ENCODE measurements at regions not wholly inside any gene's neighbourhood (a gene's known extent, or its start where the extent isn't known, plus 50 kb on each side); places are given as distances from the start of the nearest gene placed in this dataset.

DNA sequence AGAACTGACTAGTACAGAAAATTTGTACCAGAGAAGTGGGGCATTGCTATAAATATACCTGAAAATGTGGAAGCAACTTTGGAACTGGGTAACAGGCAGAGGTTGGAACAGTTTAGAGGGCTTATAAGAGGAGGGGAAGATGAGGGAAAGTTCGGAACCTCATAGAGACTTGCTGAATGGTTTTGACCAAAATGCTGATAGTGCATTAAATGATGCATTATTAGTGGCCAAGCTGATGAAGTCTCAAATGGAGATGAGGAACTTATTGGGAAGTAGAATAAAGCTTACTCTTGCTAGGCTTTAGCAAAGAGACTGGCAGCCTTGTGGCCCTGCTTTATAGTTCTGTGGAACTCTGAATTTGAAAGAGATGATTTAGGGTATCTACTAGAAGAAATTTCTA lies 189.8 kb downstream of the FGF10 start:
- ATAC-seq, result no peak
- no peak for TF ChIP-seq ESRRG (CRISPR knock-in tag; IDR thresholded peaks at IDR 0.05)
- TF ChIP-seq BACH2 (CRISPR knock-in tag; IDR thresholded peaks at IDR 0.05; ENCODE audit: borderline replicate concordance), result no peak
- TF ChIP-seq TOX (CRISPR knock-in tag; IDR thresholded peaks at IDR 0.05; ENCODE audit: borderline replicate concordance), result no peak
- no peak for TF ChIP-seq ZNF70 (CRISPR knock-in tag; IDR thresholded peaks at IDR 0.05)
- no peak for TF ChIP-seq OSR1 (CRISPR knock-in tag; IDR thresholded peaks at IDR 0.05)
- TF ChIP-seq ARNTL (CRISPR knock-in tag; IDR thresholded peaks at IDR 0.05; ENCODE audit: borderline replicate concordance, low read depth), result no peak
- TF ChIP-seq ZFP3 (CRISPR knock-in tag; IDR thresholded peaks at IDR 0.05), result no peak
- no peak for TF ChIP-seq ISL1 (CRISPR knock-in tag; IDR thresholded peaks at IDR 0.05)
- TF ChIP-seq, protein P1, sequence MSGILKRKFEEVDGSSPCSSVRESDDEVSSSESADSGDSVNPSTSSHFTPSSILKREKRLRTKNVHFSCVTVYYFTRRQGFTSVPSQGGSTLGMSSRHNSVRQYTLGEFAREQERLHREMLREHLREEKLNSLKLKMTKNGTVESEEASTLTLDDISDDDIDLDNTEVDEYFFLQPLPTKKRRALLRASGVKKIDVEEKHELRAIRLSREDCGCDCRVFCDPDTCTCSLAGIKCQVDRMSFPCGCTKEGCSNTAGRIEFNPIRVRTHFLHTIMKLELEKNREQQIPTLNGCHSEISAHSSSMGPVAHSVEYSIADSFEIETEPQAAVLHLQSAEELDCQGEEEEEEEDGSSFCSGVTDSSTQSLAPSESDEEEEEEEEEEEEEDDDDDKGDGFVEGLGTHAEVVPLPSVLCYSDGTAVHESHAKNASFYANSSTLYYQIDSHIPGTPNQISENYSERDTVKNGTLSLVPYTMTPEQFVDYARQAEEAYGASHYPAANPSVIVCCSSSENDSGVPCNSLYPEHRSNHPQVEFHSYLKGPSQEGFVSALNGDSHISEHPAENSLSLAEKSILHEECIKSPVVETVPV (CRISPR knock-in tag; IDR thresholded peaks at IDR 0.05), result no peak
- TF ChIP-seq PATZ1 (CRISPR knock-in tag; IDR thresholded peaks at IDR 0.05; ENCODE audit: borderline replicate concordance), result no peak
- no peak for TF ChIP-seq ZFP30 (CRISPR knock-in tag; IDR thresholded peaks at IDR 0.05)
- no peak for TF ChIP-seq PPARA (CRISPR knock-in tag; IDR thresholded peaks at IDR 0.05; ENCODE audit: borderline replicate concordance)
- TF ChIP-seq ZNF8 (CRISPR knock-in tag; IDR thresholded peaks at IDR 0.05), result no peak
- no peak for TF ChIP-seq CSDC2 (CRISPR knock-in tag; IDR thresholded peaks at IDR 0.05)
- TF ChIP-seq ZNF565 (CRISPR knock-in tag; conservative IDR thresholded peaks at IDR 0.05; ENCODE audit: low read depth), result no peak
- no peak for TF ChIP-seq RARB (CRISPR knock-in tag; IDR thresholded peaks at IDR 0.05)

DNA sequence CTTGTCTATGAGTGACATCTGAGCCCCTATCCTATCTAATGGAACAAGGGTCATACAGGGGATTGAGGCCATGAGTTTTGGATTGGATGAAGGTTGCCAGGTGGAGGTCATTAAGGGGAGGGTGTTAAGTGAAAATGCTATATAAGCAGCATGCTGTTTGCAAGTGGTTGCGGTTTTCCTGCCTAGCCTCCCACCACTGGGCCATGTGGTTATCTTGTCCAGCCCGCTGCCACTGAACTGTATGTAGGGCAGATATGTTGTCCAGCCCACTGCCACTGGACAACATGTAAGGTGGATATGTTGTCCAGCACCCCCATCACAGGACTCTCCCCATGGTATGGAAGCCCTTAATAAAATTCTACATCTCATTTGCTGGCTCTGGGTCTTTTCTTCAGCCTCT lies 200.0 kb downstream of the FGF10 start:
- TF ChIP-seq ZFP3 (CRISPR knock-in tag; IDR thresholded peaks at IDR 0.05), result no peak
- no peak for TF ChIP-seq ZNF565 (CRISPR knock-in tag; conservative IDR thresholded peaks at IDR 0.05; ENCODE audit: low read depth)
- no peak for TF ChIP-seq RARB (CRISPR knock-in tag; IDR thresholded peaks at IDR 0.05)
- no peak for TF ChIP-seq PATZ1 (CRISPR knock-in tag; IDR thresholded peaks at IDR 0.05; ENCODE audit: borderline replicate concordance)
- TF ChIP-seq ISL1 (CRISPR knock-in tag; IDR thresholded peaks at IDR 0.05), result no peak
- TF ChIP-seq TSHZ2 (CRISPR knock-in tag; IDR thresholded peaks at IDR 0.05), result no peak
- TF ChIP-seq ESRRG (CRISPR knock-in tag; IDR thresholded peaks at IDR 0.05), result no peak
- TF ChIP-seq GLIS3 (CRISPR knock-in tag; IDR thresholded peaks at IDR 0.05), result no peak
- TF ChIP-seq SNAI2 (CRISPR knock-in tag; IDR thresholded peaks at IDR 0.05), result no peak
- TF ChIP-seq PPARA (CRISPR knock-in tag; IDR thresholded peaks at IDR 0.05; ENCODE audit: borderline replicate concordance), result no peak
- no peak for TF ChIP-seq ZFP30 (CRISPR knock-in tag; IDR thresholded peaks at IDR 0.05)
- no peak for TF ChIP-seq CREB5 (CRISPR knock-in tag; IDR thresholded peaks at IDR 0.05; ENCODE audit: low read depth)
- ATAC-seq, result no peak

DNA sequence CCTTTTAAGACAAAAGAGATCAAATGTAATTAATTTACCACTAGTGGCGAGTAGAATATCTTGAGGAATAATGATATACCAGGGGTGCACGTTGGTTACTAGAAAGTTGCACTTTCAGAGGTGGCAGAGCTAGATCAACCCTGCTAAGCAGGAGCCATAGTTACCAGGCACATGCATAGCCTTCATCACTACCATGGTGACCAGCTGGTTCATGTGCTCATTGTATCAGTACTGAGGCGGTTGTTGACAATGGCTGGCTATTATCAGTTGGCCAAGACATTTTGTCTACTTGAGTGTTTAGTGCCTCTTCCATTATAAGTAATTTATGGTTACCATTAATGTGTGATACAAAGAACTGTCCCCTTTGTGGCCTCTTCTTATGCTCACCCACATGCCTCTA lies 201.2 kb downstream of the FGF10 start:
- ATAC-seq, result no peak
- TF ChIP-seq RARB (CRISPR knock-in tag; IDR thresholded peaks at IDR 0.05) (no peak), SNAI2 (CRISPR knock-in tag; IDR thresholded peaks at IDR 0.05) (no peak), BACH2 (CRISPR knock-in tag; IDR thresholded peaks at IDR 0.05; ENCODE audit: borderline replicate concordance) (no peak), PPARA (CRISPR knock-in tag; IDR thresholded peaks at IDR 0.05; ENCODE audit: borderline replicate concordance) (no peak), OSR1 (CRISPR knock-in tag; IDR thresholded peaks at IDR 0.05) (no peak), TOX (CRISPR knock-in tag; IDR thresholded peaks at IDR 0.05; ENCODE audit: borderline replicate concordance) (no peak), CREB5 (CRISPR knock-in tag; IDR thresholded peaks at IDR 0.05; ENCODE audit: low read depth) (no peak), POU6F1 (CRISPR knock-in tag; IDR thresholded peaks at IDR 0.05; ENCODE audit: borderline replicate concordance, low read depth) (no peak)
